Coronary artery (tissue), 2 donors: ENCODE measurements at regions not wholly inside any gene's neighbourhood (a gene's known extent, or its start where the extent isn't known, plus 50 kb on each side); places are given as distances from the start of the nearest gene placed in this dataset.

Source experiments
- DNase-seq: peaks from one replicate; pipeline ENCODE4 v3.0.0-alpha.2; 2017; ENCODE audit warnings: low spot score
- H3K27ac ChIP-seq, 2 donors: fragments of 200-600 bp; sonication (generic); one replicate each; pipeline ENCODE4 v1.5.1; 2016 to 2019
- H3K4me3 ChIP-seq: fragments of 200-600 bp; sonication (generic); 2 replicates; pipeline ENCODE4 v1.5.1; 2016; ENCODE audit warnings: mild to moderate bottlenecking, moderate library complexity
- TF ChIP-seq, protein P1 (sequence below): fragments of 200-600 bp; sonication (generic); IDR thresholded peaks from one replicate; pipeline ENCODE4 v1.5.1; 2019; ENCODE audit warnings: antibody characterized with exemption

DNA sequence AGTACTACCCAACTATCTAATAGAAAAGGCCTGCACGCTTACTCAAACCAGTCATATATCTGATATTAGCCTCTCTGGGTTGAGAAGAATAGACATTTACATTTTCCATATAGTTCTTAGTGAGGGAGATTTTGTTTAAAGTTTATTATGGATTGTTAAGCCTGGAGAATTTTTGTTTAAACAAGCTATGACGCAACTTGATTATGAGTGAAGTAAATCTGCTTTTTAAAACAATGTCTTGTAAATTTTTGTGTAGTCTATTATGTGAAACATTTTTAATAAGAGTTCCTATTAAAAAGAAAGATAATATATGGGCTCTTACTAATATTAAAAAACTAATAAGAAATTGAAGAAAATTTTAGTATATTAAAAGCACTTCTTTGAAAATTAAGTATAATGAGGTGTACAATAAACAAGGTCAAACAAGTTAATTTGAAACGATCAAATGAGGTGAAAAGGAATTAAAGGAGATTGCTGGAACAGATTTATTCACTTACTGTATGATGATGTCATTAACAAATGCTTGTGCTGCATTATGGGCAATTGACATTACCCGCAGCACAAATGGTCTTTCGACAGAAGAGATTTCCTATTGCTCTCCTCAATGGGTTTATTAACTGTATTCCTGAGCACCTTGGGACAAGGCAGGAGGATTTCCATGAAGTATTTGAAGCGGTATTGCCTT lies 229.2 kb upstream of the SMIM21 start:
- H3K27ac ChIP-seq = no peak overlapping the region

DNA sequence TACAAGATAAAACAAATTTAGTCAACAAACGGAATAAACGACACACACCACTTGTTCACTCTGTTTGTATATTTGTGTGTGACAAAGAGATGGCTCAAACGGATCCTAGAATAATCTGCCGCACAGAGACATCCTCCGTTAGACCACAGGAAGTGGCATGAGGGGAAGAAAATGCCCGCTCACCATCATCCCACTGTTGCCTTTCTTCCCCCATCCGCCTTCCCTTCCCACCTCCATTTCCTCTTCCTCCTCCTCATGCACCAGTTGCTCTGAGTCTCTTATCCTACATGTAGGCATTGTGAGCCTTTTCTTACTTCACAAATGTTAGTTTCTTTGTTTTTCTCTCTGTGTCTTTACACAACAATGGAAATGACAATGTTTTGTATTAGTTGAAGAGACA lies 228.5 kb upstream of the SMIM21 start:
- DNase-seq = no peak
- TF ChIP-seq, protein P1, sequence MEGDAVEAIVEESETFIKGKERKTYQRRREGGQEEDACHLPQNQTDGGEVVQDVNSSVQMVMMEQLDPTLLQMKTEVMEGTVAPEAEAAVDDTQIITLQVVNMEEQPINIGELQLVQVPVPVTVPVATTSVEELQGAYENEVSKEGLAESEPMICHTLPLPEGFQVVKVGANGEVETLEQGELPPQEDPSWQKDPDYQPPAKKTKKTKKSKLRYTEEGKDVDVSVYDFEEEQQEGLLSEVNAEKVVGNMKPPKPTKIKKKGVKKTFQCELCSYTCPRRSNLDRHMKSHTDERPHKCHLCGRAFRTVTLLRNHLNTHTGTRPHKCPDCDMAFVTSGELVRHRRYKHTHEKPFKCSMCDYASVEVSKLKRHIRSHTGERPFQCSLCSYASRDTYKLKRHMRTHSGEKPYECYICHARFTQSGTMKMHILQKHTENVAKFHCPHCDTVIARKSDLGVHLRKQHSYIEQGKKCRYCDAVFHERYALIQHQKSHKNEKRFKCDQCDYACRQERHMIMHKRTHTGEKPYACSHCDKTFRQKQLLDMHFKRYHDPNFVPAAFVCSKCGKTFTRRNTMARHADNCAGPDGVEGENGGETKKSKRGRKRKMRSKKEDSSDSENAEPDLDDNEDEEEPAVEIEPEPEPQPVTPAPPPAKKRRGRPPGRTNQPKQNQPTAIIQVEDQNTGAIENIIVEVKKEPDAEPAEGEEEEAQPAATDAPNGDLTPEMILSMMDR = no peak
- Histone ChIP-seq H3K27ac (no peak overlapping the region), H3K4me3 (no peak overlapping the region)

More for the DNA sequence above, 229.2 kb upstream of the SMIM21 start:
- TF ChIP-seq, protein P1 = no peak
- no peak for DNase-seq
- H3K4me3 ChIP-seq = no peak overlapping the region

DNA sequence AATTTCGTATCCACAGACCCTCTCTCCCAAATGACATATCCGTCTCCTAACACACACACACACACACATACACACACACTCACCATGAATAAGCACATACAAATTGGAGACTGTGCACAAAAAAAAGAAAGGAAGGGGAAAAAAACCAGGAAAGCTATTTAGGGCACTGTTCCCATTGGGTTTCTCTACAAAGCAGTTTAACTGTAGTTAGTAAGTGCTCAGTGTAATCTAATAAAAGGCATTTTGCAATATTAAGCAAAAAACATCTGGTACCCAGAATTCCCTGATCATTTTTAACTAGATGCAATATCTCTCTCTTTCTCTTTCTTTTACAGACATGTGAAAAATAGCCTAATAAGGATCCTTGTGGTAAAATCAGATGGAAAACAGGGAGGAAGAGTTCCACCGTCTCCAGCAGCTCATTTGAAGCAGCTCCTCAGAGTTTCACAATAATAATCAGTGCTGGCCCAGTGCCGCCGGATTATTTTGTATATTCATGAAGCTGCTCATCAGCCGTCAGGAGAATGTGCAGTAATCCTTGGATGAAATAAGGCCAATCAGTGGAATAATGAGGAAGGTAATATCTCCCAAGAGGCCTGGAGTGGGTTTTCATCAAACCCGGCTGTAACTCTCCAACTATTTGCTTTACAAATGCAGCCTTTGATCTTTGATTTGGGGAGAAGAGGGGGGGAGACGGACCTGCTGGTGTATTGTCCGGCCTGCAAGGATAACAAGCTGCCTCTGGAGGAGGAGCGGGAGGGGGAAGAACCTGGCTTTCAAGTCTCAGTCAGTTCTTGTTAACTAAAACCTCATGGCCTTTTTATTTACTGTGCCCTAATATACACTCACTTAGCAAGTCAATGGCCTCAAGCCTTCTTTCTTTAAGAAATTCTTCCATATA lies 227.6 kb upstream of the SMIM21 start:
- TF ChIP-seq, protein P1 = no peak
- DNase-seq = no peak
- Histone ChIP-seq H3K4me3 (no peak overlapping the region), H3K27ac (no peak overlapping the region)

DNA sequence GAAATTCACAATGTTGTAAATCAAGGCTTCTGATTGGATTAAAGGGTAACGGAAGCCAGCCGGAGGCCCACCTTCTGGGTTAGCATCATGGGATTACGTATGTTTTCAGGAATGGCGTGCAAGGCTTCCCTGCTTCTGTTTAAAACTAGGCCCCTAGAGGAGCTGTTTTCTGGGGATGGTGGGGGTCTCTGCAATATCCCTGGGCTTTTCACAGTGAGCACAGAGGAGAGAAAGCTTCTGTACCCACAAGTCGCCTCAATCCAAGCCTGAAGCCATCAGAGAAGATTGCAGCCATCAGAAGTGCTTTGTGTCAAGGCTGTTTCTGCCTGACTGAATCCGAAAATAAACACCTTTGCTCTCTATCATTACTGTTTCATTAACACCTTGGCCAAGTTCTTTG lies 226.9 kb upstream of the SMIM21 start:
- DNase-seq = no peak
- TF ChIP-seq, protein P1 = no peak
- Histone ChIP-seq H3K4me3 (no peak overlapping the region), H3K27ac (no peak overlapping the region)

DNA sequence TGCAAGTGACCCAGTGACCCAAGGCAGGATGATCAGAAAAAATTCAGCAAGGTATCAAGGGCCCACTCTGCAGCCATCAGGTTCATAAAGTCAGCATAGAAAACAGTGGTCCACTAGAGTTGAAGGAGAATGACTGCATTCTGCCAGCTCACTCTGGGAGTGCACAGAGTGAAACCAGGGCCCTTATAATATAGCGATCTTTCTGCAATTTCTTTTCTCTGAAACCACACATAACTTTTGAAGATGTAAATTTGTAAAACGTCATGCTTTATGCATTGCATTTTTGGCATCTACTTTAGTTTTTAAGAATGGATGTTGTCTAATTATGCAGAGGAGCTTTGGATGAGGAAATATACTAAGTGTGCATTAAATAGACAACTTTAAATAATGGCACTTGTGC lies 225.0 kb upstream of the SMIM21 start:
- DNase-seq = no peak
- H3K4me3 ChIP-seq = no peak overlapping the region
- TF ChIP-seq, protein P1 = no peak
- H3K27ac ChIP-seq = no peak overlapping the region

DNA sequence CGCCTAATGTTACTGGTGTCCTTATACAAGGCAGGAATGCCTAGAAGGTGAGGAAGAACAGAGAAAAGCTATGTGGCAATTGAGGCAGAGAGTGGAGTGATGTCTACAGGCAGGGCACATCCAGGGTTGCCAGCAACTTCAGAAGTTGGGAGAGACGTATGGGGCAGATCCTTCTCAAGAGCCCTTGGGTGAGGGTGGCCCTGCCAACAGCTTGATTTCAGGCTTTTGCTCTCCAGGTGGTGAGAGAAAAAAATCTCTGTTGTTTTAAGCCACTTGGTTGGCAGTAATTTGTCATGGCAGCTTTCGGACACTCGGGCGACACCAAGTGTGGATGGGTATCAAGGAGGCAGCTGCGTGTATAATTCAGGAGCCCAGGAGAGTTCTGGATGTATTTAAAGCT lies 217.4 kb upstream of the SMIM21 start:
- no peak overlapping the region for H3K4me3 ChIP-seq
- no peak for DNase-seq
- TF ChIP-seq, protein P1 = no peak
- no peak overlapping the region for H3K27ac ChIP-seq
